Testis (tissue), 2 donors: ENCODE measurements at regions not wholly inside any gene's neighbourhood (a gene's known extent, or its start where the extent isn't known, plus 50 kb on each side); places are given as distances from the start of the nearest gene placed in this dataset.

Experiments
- CTCF ChIP-seq, 3 experiments: fragments of 450-650 bp in 2 of 3; fragments of 200-600 bp in 1 of 3; sonication (generic) in 1 of 3; IDR thresholded peaks; one replicate each; pipeline ENCODE4 v1.5.1; 2016 to 2019; ENCODE audit warnings: antibody characterized with exemption in 3 of 3, mild to moderate bottlenecking in 2 of 3, moderate library complexity in 1 of 3
- POLR2A ChIP-seq: fragments of 450-650 bp; IDR thresholded peaks from one replicate; pipeline ENCODE4 v1.6.1; 2017; ENCODE audit warnings: antibody characterized with exemption, mild to moderate bottlenecking, moderate library complexity

GRCh38 chr3:102761766-102762165, 327.0 kb downstream of the ZPLD1 start:
- TF ChIP-seq CTCF (IDR thresholded peaks at IDR 0.05): no peak
- TF ChIP-seq POLR2A: no peak
